Common myeloid progenitor, CD34-positive (primary cell): ENCODE measurements at regions not wholly inside any gene's neighbourhood (a gene's known extent, or its start where the extent isn't known, plus 50 kb on each side); places are given as distances from the start of the nearest gene placed in this dataset.

Experiments
- CTCF ChIA-PET: fragments of 350-600 bp; sonication (Branson Sonifier 250); formaldehyde crosslinking; loops from one replicate; lab custom pipeline; 2021; ENCODE audit warnings: antibody characterized with exemption; lab: Charles Lee
- POLR2A ChIA-PET: fragments of 350-600 bp; sonication (Branson Sonifier 250); formaldehyde crosslinking; loops from one replicate; lab custom pipeline; 2021; ENCODE audit warnings: antibody characterized with exemption; lab: Charles Lee
- DNase-seq, 3 donors: peaks; one replicate each; pipeline versions ENCODE4 v3.0.0 to v3.0.0-alpha.2; 2013
- H3K27ac ChIP-seq, 2 experiments: 1 replicate in 1 of 2; 2 replicates in 1 of 2; pipeline ENCODE4 v1.7.0; 2013; ENCODE audit warnings: inconsistent platforms in 2 of 2, low read length in 2 of 2, mild to moderate bottlenecking in 2 of 2, low read depth in 1 of 2, moderate library complexity in 1 of 2; ENCODE audit not compliant: severe bottlenecking in 2 of 2, insufficient read depth in 1 of 2, poor library complexity in 1 of 2
- H3K27me3 ChIP-seq, 5 experiments: replicated peaks in 2 of 5; 1 replicate in 3 of 5; 2 replicates in 2 of 5; pipeline versions ENCODE4 v1.6.1 to v1.7.0; 2013; ENCODE audit warnings: low read length in 4 of 5, mild to moderate bottlenecking in 2 of 5, moderate library complexity in 2 of 5, inconsistent platforms in 1 of 5; ENCODE audit not compliant: insufficient read depth in 5 of 5, control insufficient read depth in 4 of 5
- H3K36me3 ChIP-seq, 4 experiments: 1 replicate in 2 of 4; 2 replicates in 2 of 4; pipeline versions ENCODE4 v1.6.1 to v1.7.0; 2013; ENCODE audit warnings: low read length in 3 of 4, control low read depth in 1 of 4, mild to moderate bottlenecking in 1 of 4; ENCODE audit not compliant: control insufficient read depth in 4 of 4, insufficient read depth in 4 of 4
- H3K4me1 ChIP-seq, 4 experiments: 1 replicate in 3 of 4; 2 replicates in 1 of 4; pipeline versions ENCODE4 v1.6.1 to v1.7.1; 2013; ENCODE audit warnings: low read length in 3 of 4, mild to moderate bottlenecking in 3 of 4, control low read depth in 1 of 4, inconsistent platforms in 1 of 4, moderate library complexity in 1 of 4; ENCODE audit not compliant: control insufficient read depth in 4 of 4, insufficient read depth in 4 of 4; ENCODE audit errors: control extremely low read depth in 1 of 4
- H3K4me3 ChIP-seq, 7 experiments: 1 replicate in 4 of 7; 2 replicates in 3 of 7; pipeline versions ENCODE4 v1.5.1 to v1.7.0; 2013; ENCODE audit warnings: mild to moderate bottlenecking in 7 of 7, low read length in 6 of 7, moderate library complexity in 6 of 7, inconsistent platforms in 2 of 7, low read depth in 2 of 7, control low read depth in 1 of 7; ENCODE audit not compliant: insufficient read depth in 4 of 7, control insufficient read depth in 1 of 7; ENCODE audit errors: extremely low read depth in 1 of 7
- H3K9me3 ChIP-seq, 5 experiments: 1 replicate in 4 of 5; 2 replicates in 1 of 5; pipeline versions ENCODE4 v1.6.1 to v1.7.1; 2013; ENCODE audit warnings: low read length in 4 of 5, mild to moderate bottlenecking in 2 of 5, inconsistent platforms in 1 of 5, low read depth in 1 of 5, moderate library complexity in 1 of 5; ENCODE audit not compliant: control insufficient read depth in 4 of 5, insufficient read depth in 2 of 5; ENCODE audit errors: control extremely low read depth in 1 of 5
- WGBS: methylation state at CpG from one replicate; pipeline ENCODE4 v1.1.5; 2013; ENCODE audit not compliant: insufficient coverage; 5-methylcytosine and 5-hydroxymethylcytosine counted together

DNA sequence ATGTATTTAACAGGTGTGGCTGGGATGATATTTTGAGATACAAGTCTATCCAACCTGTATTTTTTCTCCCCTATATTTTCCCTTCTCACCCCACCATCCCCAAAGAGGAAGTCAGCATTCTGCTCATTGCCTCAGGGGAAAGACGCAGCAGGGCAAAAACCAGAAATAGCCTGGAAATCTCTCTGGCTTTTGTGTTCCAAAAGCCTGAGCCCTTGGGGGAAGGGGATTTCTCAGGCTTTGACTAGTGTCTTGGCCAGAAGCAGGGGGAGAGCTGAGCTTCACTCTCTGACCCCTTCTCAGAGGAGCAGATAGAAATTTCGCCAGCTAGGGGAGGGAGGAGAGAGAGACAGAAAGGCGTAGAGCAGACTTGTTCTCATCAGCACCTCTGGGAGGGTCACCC lies 244.7 kb downstream of the RRAGC start:
- POLR2A ChIA-PET: no interaction called here
- no peaks in the 10 kb centered on the region for H3K36me3 ChIP-seq
- H3K27ac ChIP-seq: no peak overlapping the region
- H3K4me1 ChIP-seq: no peaks in the 10 kb centered on the region
- no peak for DNase-seq
- 43% methylated on average over 1 of the region's 3 CpGs for WGBS
- H3K27me3 ChIP-seq: peaks cover 0 to 14% (median 7%) of the 10 kb centered on the region in 5 experiments
- CTCF ChIA-PET: no interaction called here
- no peak overlapping the region for H3K4me3 ChIP-seq
- H3K9me3 ChIP-seq: peaks cover 0 to 6% (median 0%) of the 10 kb centered on the region in 5 experiments

DNA sequence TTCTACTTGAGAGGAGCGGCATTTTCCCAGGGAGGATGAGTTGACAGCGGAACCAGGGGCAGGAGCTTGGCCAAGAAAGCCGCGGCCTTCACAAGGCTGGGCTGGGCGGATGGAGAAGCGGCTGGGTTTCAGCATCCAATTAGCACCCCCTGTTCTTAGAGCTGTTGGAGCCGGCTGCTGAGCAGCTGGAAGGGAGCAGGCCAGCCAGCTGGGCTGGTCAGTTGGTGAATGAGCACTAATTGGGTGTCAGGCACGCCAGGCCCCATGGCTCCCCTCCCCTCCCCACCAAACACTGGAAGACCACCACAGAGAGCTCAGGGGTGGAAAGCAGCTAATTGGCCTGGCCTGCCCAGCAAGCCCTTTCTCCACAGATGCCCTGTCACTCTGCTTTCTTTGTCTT lies 245.6 kb downstream of the RRAGC start:
- peaks cover 0 to 12% (median 4%) of the 10 kb centered on the region in 5 experiments for H3K27me3 ChIP-seq
- CTCF ChIA-PET: no interaction called here
- H3K36me3 ChIP-seq: no peaks in the 10 kb centered on the region
- H3K9me3 ChIP-seq: peaks cover 0 to 6% (median 0%) of the 10 kb centered on the region in 5 experiments
- no peak for DNase-seq
- H3K4me3 ChIP-seq: no peak overlapping the region
- 95% methylated on average over 8 of the region's 8 CpGs for WGBS
- H3K27ac ChIP-seq: no peak overlapping the region
- POLR2A ChIA-PET: no interaction called here
- no peaks in the 10 kb centered on the region for H3K4me1 ChIP-seq

DNA sequence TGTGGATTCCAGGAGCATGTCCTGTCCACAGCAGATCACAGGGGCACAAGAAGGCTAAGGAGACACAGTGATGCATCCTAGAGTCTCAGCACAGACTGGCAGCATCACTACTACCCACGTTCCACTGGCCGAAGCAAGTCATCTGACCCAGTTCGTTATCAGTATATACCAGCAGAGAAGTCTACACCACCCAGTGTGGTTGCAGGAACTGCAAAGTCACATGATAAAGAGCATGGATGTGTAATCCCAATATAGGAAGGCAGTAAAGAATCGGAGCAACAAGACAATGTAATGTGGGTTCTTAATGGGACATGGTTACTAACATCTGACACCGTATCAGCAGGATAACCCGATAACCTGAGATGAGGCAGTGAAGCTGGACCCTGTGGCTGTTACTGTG lies 246.6 kb downstream of the RRAGC start:
- H3K27ac ChIP-seq: no peak overlapping the region
- no peaks in the 10 kb centered on the region for H3K36me3 ChIP-seq
- H3K4me3 ChIP-seq: no peak overlapping the region
- POLR2A ChIA-PET: no interaction called here
- CTCF ChIA-PET: no interaction called here
- peaks cover 0 to 15% (median 3%) of the 10 kb centered on the region in 5 experiments for H3K27me3 ChIP-seq
- peaks cover 0 to 6% (median 0%) of the 10 kb centered on the region in 5 experiments for H3K9me3 ChIP-seq
- H3K4me1 ChIP-seq: peaks cover 0 to 5% (median 0%) of the 10 kb centered on the region in 4 experiments
- peak in 2 of 3 donors; percentile 4 to 5 for DNase-seq
- WGBS: 91% methylated on average over 6 of the region's 6 CpGs

- Histone ChIP-seq H3K9me3 (peaks cover 0 to 6% (median 0%) of the 10 kb centered on the region in 5 experiments), H3K27ac (no peak overlapping the region), H3K36me3 (no peaks in the 10 kb centered on the region), H3K27me3 (peaks cover 0 to 14% (median 3%) of the 10 kb centered on the region in 5 experiments), H3K4me1 (peaks cover 0 to 5% (median 0%) of the 10 kb centered on the region in 4 experiments), H3K4me3 (no peak overlapping the region)
- WGBS: 64% methylated on average over 6 of the region's 7 CpGs
- POLR2A ChIA-PET: no interaction called here
- no peak for DNase-seq
- CTCF ChIA-PET: interaction anchor here (0.9 kb wide), 1 partner anchor 221 kb away, joined by 3 read pairs; no protein-coding TSS in a partner anchor
These were observed 247.8 kb downstream of the RRAGC start for GRCh38 chr1:38611664-38612211.

DNA sequence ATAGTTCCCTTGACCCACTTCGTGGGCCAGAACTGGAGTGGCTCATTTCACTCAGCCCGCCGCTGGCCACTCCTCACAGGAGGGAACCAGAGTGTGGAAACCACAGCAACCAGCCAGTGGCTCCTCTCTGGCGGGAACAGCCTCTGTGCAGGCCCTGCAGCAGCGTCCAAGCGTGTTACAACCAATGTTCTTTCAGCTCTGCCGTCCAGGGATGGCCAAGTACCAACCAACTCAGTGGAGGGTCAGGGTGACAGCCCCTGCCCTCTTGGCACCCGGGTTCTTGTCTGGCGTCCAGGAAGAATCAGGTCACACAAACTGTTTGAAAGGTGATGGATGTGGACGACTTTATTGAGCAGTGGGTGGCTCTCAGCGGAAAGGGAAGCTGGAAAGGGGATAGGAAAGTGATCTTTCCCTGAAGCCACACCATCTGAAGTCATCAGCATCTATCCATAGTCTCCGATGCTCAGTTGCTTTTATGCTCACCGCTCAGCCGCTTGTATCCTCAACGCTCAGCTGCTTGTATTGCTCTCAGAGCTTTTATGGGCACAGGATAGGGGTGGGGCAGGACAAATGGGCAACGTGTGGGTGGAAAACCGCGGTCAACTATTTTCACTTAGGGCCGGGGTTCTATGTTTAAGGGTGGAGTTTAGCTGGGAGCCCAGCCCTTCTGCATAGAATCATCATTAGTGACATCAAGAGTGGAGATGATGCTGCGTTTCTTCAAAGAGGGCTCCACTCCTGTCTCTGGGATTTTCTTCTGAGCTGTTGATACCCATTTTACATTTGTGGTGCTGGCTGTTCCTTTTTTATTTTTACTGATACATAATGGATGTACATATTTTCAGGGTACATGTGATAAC lies 250.2 kb downstream of the RRAGC start:
- Histone ChIP-seq H3K36me3 (no peaks in the 10 kb centered on the region), H3K9me3 (no peaks in the 10 kb centered on the region), H3K27ac (no peak overlapping the region), H3K4me3 (no peak overlapping the region), H3K4me1 (peaks cover 0 to 5% (median 0%) of the 10 kb centered on the region in 4 experiments), H3K27me3 (peaks cover 0 to 11% (median 3%) of the 10 kb centered on the region in 5 experiments)
- 95% methylated on average over 19 of the region's 20 CpGs for WGBS
- CTCF ChIA-PET: interaction anchor here (0.8 to 2.1 kb wide), 8 partner anchors 8 to 229 kb away, joined by 3 to 6 read pairs (median 5); no protein-coding TSS in a partner anchor
- POLR2A ChIA-PET: no interaction called here
- no peak for DNase-seq

DNA sequence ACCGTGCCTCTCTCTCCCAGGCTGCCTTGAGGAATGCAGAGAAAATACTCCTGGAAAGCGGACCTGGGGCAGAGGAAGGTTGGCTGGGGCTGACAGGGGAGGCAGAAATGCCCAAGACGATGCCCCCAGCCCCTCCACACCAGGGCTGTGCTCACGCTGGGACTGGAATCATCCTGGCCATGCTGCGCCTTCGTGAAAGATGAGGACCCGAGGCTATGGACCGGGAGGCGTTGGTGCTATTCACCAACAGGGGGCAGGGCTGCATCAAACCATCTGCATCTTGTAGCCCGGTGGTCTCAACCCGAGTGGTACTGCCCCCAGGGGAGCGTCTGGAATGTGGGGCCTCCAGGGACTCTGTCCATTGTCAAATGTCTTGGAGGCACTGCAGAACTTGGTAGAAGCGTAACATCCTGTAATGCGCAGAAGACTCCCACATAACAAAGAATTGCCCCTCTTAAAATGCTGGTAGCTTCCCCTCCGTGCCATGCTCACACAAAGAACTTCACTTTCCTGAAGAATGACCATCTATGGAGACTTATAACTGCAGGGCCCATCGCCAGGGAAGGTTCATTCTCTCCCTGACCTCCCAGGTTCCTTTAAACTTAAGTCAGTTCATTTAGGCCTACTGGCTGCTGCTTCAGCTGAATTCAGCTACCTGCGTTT lies 251.2 kb downstream of the RRAGC start:
- H3K36me3 ChIP-seq: no peaks in the 10 kb centered on the region
- 18% methylated on average over 16 of the region's 17 CpGs for WGBS

More for the DNA sequence above, 251.2 kb downstream of the RRAGC start:
- Histone ChIP-seq H3K27me3 (peaks cover 0 to 6% (median 0%) of the 10 kb centered on the region in 5 experiments), H3K4me1 (peaks cover 0 to 5% (median 0%) of the 10 kb centered on the region in 4 experiments), H3K4me3 (no peak overlapping the region), H3K9me3 (no peaks in the 10 kb centered on the region), H3K27ac (no peak overlapping the region)
- ChIA-PET CTCF (interaction anchor here (0.8 to 2.1 kb wide), 5 partner anchors 12 to 226 kb away, joined by 3 to 6 read pairs (median 5); no protein-coding TSS in a partner anchor), POLR2A (no interaction called here)
- DNase-seq: peak; percentile 39 to 63 (median 63)
